ENCODE measurements at regions not wholly inside any gene's neighbourhood (a gene's known extent, or its start where the extent isn't known, plus 50 kb on each side); places are given as distances from the start of the nearest gene placed in this dataset.
"Not testable (repeated sequence)": the region's sequence is repeated elsewhere in the genome, so short reads cannot be mapped to it uniquely, and the experiment has no call there.

- DNase-seq (no peak), ATAC-seq (ENCODE audit: low read depth in 2 of 2) (no peak)
- no peaks in the 10 kb centered on the region for H3K36me3 Mint-ChIP-seq
- no peak overlapping the region for H3K27ac Mint-ChIP-seq
- no peaks in the 10 kb centered on the region for H3K9me3 ChIP-seq (ENCODE audit: control insufficient read depth in 2 of 2, low read length in 2 of 2)
- no peak overlapping the region for H3K27ac ChIP-seq (ENCODE audit: insufficient read depth, low read length, poor library complexity, severe bottlenecking)
- no peaks in the 10 kb centered on the region for H3K27me3 ChIP-seq (ENCODE audit: control insufficient read depth, insufficient read depth, low read length)
- no peaks in the 10 kb centered on the region for H3K4me1 Mint-ChIP-seq
- no peak overlapping the region for H3K4me3 ChIP-seq (ENCODE audit: low read depth, low read length)
- H3K9me3 Mint-ChIP-seq, result peaks cover 0 to 16% (median 4%) of the 10 kb centered on the region in 7 donors
- H3K36me3 ChIP-seq (ENCODE audit: control insufficient read depth, insufficient read depth, low read length), result no peaks in the 10 kb centered on the region
- no peaks in the 10 kb centered on the region for H3K4me1 ChIP-seq (ENCODE audit: control insufficient read depth, insufficient read depth, low read length, poor library complexity, severe bottlenecking)
- H3K4me3 Mint-ChIP-seq, result no peak overlapping the region
- H3K27me3 Mint-ChIP-seq, result no peaks in the 10 kb centered on the region
Measured at GRCh38 chr7:46753662-46754061, 828.2 kb downstream of the TNS3 start.

GRCh38 chr7:46752881-46753366 lies 829.0 kb downstream of the TNS3 start:
- Histone ChIP-seq H3K4me3 (ENCODE audit: low read depth, low read length) (no peak overlapping the region), H3K9me3 (ENCODE audit: control insufficient read depth in 2 of 2, low read length in 2 of 2) (no peaks in the 10 kb centered on the region), H3K36me3 (ENCODE audit: control insufficient read depth, insufficient read depth, low read length) (no peaks in the 10 kb centered on the region), H3K4me1 (ENCODE audit: control insufficient read depth, insufficient read depth, low read length, poor library complexity, severe bottlenecking) (no peaks in the 10 kb centered on the region), H3K27me3 (ENCODE audit: control insufficient read depth, insufficient read depth, low read length) (no peaks in the 10 kb centered on the region), H3K27ac (ENCODE audit: insufficient read depth, low read length, poor library complexity, severe bottlenecking) (no peak overlapping the region)
- ATAC-seq (ENCODE audit: low read depth in 2 of 2), result no peak
- Mint-ChIP-seq H3K4me3 (no peak overlapping the region), H3K9me3 (peaks cover 0 to 17% (median 4%) of the 10 kb centered on the region in 7 donors), H3K27ac (no peak overlapping the region), H3K27me3 (no peaks in the 10 kb centered on the region), H3K36me3 (no peaks in the 10 kb centered on the region), H3K4me1 (no peaks in the 10 kb centered on the region)
- DNase-seq, result no peak

GRCh38 chr7:46751927-46752723 lies 829.8 kb downstream of the TNS3 start:
- not testable (repeated sequence) for H3K4me3 ChIP-seq (ENCODE audit: low read depth, low read length); H3K27ac ChIP-seq (ENCODE audit: insufficient read depth, low read length, poor library complexity, severe bottlenecking); H3K4me1 Mint-ChIP-seq; H3K27me3 Mint-ChIP-seq; H3K9me3 ChIP-seq (ENCODE audit: control insufficient read depth in 2 of 2, low read length in 2 of 2); DNase-seq; H3K4me3 Mint-ChIP-seq; H3K36me3 ChIP-seq (ENCODE audit: control insufficient read depth, insufficient read depth, low read length); H3K4me1 ChIP-seq (ENCODE audit: control insufficient read depth, insufficient read depth, low read length, poor library complexity, severe bottlenecking); ATAC-seq (ENCODE audit: low read depth in 2 of 2); H3K27me3 ChIP-seq (ENCODE audit: control insufficient read depth, insufficient read depth, low read length); H3K27ac Mint-ChIP-seq; H3K36me3 Mint-ChIP-seq
- H3K9me3 Mint-ChIP-seq, result peaks cover 1 to 17% (median 4%) of the 10 kb centered on the region in 7 donors

DNA sequence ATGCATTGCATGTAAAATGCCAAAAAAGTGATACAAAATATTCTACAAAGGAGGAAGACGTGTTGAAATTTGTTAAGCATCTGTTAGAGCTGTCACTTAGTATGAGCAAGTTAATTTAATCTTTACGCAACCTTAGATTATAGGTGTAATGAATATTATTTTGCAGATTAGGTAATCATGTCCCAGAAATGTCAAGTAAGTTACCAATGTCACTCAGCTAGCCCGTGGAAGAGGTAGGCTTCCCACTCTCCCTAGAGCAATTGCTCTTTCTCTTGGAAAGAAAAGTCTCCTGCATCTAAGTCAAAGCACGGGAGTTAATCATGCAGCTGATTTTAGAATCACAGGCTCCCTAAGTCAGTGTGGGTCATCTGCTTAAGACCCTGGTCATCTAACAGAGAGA lies 830.4 kb upstream of the IGFBP3 start:
- no peak for ATAC-seq (ENCODE audit: low read depth in 2 of 2)
- Histone ChIP-seq H3K9me3 (ENCODE audit: control insufficient read depth in 2 of 2, low read length in 2 of 2) (no peaks in the 10 kb centered on the region), H3K4me3 (ENCODE audit: low read depth, low read length) (no peak overlapping the region), H3K36me3 (ENCODE audit: control insufficient read depth, insufficient read depth, low read length) (no peaks in the 10 kb centered on the region), H3K27ac (ENCODE audit: insufficient read depth, low read length, poor library complexity, severe bottlenecking) (no peak overlapping the region), H3K27me3 (ENCODE audit: control insufficient read depth, insufficient read depth, low read length) (no peaks in the 10 kb centered on the region), H3K4me1 (ENCODE audit: control insufficient read depth, insufficient read depth, low read length, poor library complexity, severe bottlenecking) (no peaks in the 10 kb centered on the region)
- Mint-ChIP-seq H3K27me3 (no peaks in the 10 kb centered on the region), H3K9me3 (peaks cover 2 to 17% (median 6%) of the 10 kb centered on the region in 7 donors), H3K4me3 (no peak overlapping the region), H3K36me3 (no peaks in the 10 kb centered on the region), H3K27ac (no peak overlapping the region), H3K4me1 (no peaks in the 10 kb centered on the region)
- DNase-seq, result no peak

- Histone ChIP-seq H3K4me3 (ENCODE audit: low read depth, low read length) (no peak overlapping the region), H3K4me1 (ENCODE audit: control insufficient read depth, insufficient read depth, low read length, poor library complexity, severe bottlenecking) (no peaks in the 10 kb centered on the region), H3K9me3 (ENCODE audit: control insufficient read depth in 2 of 2, low read length in 2 of 2) (no peaks in the 10 kb centered on the region), H3K27me3 (ENCODE audit: control insufficient read depth, insufficient read depth, low read length) (no peaks in the 10 kb centered on the region), H3K27ac (ENCODE audit: insufficient read depth, low read length, poor library complexity, severe bottlenecking) (no peak overlapping the region), H3K36me3 (ENCODE audit: control insufficient read depth, insufficient read depth, low read length) (no peaks in the 10 kb centered on the region)
- Mint-ChIP-seq H3K36me3 (no peaks in the 10 kb centered on the region), H3K4me3 (no peak overlapping the region), H3K27ac (no peak overlapping the region), H3K9me3 (peaks cover 2 to 17% (median 6%) of the 10 kb centered on the region in 7 donors), H3K27me3 (no peaks in the 10 kb centered on the region), H3K4me1 (no peaks in the 10 kb centered on the region)
- ATAC-seq (ENCODE audit: low read depth in 2 of 2) (no peak), DNase-seq (no peak)
Measured at GRCh38 chr7:46750321-46750865, 829.3 kb upstream of the IGFBP3 start.

GRCh38 chr7:46747869-46748576 lies 827.0 kb upstream of the IGFBP3 start:
- no peak overlapping the region for H3K4me3 ChIP-seq (ENCODE audit: low read depth, low read length)
- no peak overlapping the region for H3K4me3 Mint-ChIP-seq
- H3K27me3 Mint-ChIP-seq, result no peaks in the 10 kb centered on the region
- peaks cover 2 to 12% (median 6%) of the 10 kb centered on the region in 7 donors for H3K9me3 Mint-ChIP-seq
- ATAC-seq (ENCODE audit: low read depth in 2 of 2) (no peak), DNase-seq (no peak)
- no peaks in the 10 kb centered on the region for H3K9me3 ChIP-seq (ENCODE audit: control insufficient read depth in 2 of 2, low read length in 2 of 2)
- H3K36me3 ChIP-seq (ENCODE audit: control insufficient read depth, insufficient read depth, low read length), result no peaks in the 10 kb centered on the region
- H3K27ac Mint-ChIP-seq, result no peak overlapping the region
- H3K27ac ChIP-seq (ENCODE audit: insufficient read depth, low read length, poor library complexity, severe bottlenecking), result no peak overlapping the region
- H3K27me3 ChIP-seq (ENCODE audit: control insufficient read depth, insufficient read depth, low read length), result no peaks in the 10 kb centered on the region
- H3K4me1 ChIP-seq (ENCODE audit: control insufficient read depth, insufficient read depth, low read length, poor library complexity, severe bottlenecking), result no peaks in the 10 kb centered on the region
- H3K36me3 Mint-ChIP-seq, result no peaks in the 10 kb centered on the region
- H3K4me1 Mint-ChIP-seq, result no peaks in the 10 kb centered on the region

- H3K36me3 ChIP-seq (ENCODE audit: control insufficient read depth, insufficient read depth, low read length), result no peaks in the 10 kb centered on the region
- H3K4me3 Mint-ChIP-seq, result no peak overlapping the region
- no peak overlapping the region for H3K27ac ChIP-seq (ENCODE audit: insufficient read depth, low read length, poor library complexity, severe bottlenecking)
- H3K9me3 ChIP-seq (ENCODE audit: control insufficient read depth in 2 of 2, low read length in 2 of 2), result no peaks in the 10 kb centered on the region
- peaks cover 2 to 14% (median 10%) of the 10 kb centered on the region in 7 donors for H3K9me3 Mint-ChIP-seq
- no peaks in the 10 kb centered on the region for H3K4me1 ChIP-seq (ENCODE audit: control insufficient read depth, insufficient read depth, low read length, poor library complexity, severe bottlenecking)
- H3K36me3 Mint-ChIP-seq, result no peaks in the 10 kb centered on the region
- no peaks in the 10 kb centered on the region for H3K4me1 Mint-ChIP-seq
- DNase-seq, result no peak
- H3K27me3 ChIP-seq (ENCODE audit: control insufficient read depth, insufficient read depth, low read length), result no peaks in the 10 kb centered on the region
- H3K27ac Mint-ChIP-seq, result no peak overlapping the region
- no peaks in the 10 kb centered on the region for H3K27me3 Mint-ChIP-seq
- no peak overlapping the region for H3K4me3 ChIP-seq (ENCODE audit: low read depth, low read length)
- no peak for ATAC-seq (ENCODE audit: low read depth in 2 of 2)
Measured at GRCh38 chr7:46746695-46747687, 825.9 kb upstream of the IGFBP3 start.
